NCI-H345 treated with DMSO at 0.1 percent for 48 hours (cell line): ENCODE measurements at regions not wholly inside any gene's neighbourhood (a gene's known extent, or its start where the extent isn't known, plus 50 kb on each side); places are given as distances from the start of the nearest gene placed in this dataset.
"Not testable (repeated sequence)": the region's sequence is repeated elsewhere in the genome, so short reads cannot be mapped to it uniquely, and the experiment has no call there.

Source experiments
- DNase-seq: peaks from one replicate; lab custom pipeline; 2025; ENCODE audit not compliant: unreplicated experiment; lab: John Stamatoyannopoulos, UW

- no peak for DNase-seq
Measured at GRCh38 chr1:61581251-61581650, 143.7 kb downstream of the TM2D1 start.

DNA sequence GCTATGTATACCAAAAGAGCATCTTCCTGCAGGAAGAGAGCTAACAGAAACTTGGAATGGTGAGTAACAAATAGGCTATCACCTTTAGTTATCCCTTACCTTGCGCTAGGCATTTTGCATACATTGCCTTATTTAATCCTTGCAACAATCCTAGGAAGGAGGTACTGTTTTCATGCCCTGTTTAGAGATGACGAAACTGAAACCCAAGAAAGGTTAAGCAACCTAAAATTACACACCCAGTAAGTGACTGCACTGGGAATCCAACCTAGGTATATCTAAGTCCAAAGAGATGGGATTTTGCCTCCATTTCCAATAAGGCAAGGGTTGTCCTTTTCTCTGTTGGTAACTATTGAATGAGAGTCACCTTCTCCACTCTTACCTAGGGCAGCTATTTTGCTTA is 144.5 kb downstream of the TM2D1 start:
- no peak for DNase-seq

DNA sequence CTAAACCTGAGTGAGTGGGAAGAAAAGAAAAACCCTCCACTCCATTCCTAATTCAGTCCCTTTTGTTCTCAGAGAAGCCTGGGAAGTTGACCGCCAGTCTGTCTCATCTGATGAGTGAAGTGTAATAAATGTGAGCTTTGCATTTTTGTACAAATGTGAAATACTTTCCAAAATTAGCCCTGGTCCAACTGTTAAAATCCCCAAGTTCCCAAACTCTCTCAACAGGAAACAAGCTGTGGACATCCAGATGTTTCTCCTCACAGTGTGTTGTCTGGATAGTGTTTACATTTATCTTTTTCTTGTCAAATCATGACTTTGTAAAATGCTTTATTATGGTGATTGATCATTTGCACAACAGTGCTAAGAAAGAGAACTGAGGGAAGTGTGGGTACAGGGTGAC is 145.1 kb downstream of the TM2D1 start:
- DNase-seq = no peak

GRCh38 chr1:61572046-61572445 is 152.9 kb downstream of the TM2D1 start:
- DNase-seq = no peak

DNA sequence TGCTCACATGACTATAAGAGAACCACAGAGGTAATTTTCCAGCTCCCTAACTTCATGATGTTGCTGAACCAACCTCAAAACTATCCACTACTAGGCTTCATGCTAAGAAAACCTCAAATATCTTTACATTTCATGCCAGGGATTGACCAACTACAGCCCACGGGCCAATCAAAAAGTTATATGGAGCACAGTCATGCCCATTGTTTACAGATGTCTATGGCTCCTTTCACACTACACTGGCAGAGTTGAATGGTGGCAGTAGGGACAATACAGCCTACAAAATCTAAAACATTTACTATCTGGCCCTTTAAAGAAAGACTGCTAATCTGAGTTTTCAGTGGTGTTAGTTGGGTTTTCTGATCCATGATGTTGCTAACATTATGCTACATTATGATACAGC is 154.8 kb downstream of the TM2D1 start:
- no peak for DNase-seq

DNA sequence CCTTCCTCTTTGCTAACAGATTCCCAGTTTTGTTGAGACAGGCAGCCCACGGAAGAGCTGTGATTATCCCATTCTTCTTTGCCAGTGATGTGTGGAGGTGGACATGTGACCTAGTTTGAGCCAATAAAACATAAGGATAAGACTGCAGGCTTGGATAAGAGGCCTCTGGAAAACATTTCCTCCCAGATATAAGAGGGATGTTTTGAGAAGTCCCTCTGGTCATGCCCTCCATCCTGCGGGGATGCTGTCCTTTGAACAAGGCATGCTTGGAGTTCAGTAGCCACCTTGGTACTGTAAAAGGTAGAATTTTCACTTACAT is 155.7 kb downstream of the TM2D1 start:
- DNase-seq = peak; percentile 49

- DNase-seq = peak; percentile 39
Measured at GRCh38 chr1:61568460-61569302, 156.3 kb downstream of the TM2D1 start.

- DNase-seq = no peak
Measured at GRCh38 chr1:61566177-61566576, 158.8 kb downstream of the TM2D1 start.

- DNase-seq = no peak
Measured at GRCh38 chr1:61563611-61564010, 161.3 kb downstream of the TM2D1 start.

DNA sequence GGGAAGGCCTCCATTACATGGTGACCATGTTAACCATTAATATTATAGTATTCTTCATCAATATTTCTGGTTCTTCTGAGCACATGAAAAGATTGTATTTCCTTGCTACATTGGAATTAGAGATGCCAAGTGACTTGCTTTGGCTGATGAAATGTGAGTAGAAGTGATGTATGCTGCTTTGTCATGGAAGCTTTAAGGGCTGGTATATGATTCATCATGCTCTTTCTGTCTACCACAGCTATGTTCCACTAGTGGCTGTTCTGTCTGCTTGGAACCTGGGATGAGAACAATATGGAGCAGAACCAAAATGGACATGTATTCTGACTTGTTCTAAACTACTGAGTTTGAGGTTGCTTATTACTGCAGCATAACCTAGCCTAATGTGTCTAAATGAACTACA is 163.3 kb downstream of the TM2D1 start:
- DNase-seq = no peak

- DNase-seq = no peak
Measured at GRCh38 chr1:61560385-61560784, 164.6 kb downstream of the TM2D1 start.

- DNase-seq = no peak
Measured at GRCh38 chr1:61556631-61557030, 168.3 kb downstream of the TM2D1 start.

DNA sequence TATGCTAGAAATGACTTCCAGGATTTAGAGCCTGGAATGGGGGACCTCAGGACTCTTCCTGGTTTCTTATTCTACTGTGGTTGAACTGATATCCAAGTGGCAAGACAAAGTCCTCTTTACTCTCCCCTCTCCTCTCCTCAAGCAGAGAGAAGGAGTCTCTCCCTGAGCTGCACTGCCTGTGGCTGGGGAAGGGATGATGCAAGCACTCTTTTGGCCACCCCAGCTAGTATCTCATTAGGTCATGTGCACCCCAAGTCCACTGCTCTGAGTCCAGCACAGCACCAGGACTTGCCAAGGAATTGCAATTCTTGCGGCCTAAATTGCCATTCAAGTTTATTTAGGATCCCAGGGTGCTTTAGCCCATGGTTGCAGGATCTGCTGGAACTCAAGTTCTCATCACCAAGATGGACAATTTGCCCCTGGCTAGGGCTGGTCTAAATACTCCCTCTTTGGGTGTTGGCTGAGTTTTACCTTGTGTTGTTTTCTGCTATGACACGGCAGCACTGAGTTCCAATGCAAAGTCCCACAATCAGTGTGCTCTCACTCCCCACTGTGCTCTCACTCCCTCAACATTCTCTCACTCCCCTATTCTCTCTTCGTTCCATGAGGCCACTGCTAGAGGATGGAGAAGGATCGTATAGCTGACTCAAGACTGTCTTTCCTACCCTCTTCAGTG is 172.2 kb downstream of the TM2D1 start:
- no peak for DNase-seq

DNA sequence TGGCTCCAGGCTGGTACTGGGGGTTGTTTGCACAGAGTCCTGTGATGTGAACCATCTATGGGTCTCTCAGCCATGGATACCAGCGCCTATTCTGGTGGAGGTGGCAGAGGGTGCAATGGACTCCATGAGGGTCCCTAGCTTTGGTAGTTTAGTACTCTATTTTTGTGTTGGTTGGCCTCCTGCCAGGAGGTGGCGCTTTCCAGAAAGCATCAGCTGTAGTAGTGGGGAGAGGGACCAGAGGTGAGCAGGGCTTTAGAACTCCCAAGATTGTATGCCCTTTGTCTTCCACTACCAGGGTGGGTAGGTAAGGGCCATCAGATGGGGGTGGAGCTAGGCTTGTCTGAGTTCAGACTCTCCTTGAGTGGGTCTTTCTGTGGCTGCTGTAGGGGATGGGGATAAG is 177.6 kb downstream of the TM2D1 start:
- not testable (repeated sequence) for DNase-seq

DNA sequence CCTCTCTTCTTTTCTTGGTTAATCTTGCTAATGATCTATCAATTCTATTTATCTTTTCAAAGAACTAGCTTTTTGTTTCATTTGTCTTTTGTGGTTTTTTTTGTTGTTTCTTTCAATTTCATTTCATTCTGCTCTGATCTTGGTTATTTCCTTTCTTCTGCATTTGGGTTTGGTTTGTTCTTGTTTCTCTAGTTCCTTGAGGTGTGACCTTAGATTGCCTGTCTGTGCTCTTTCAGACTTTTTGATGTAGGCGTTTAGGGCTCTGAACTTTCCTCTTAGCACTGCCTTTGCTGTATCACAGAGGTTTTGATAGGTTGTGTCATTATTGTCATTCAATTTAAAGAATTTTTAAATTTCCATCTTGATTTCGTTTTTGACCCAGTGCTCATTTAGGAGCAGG is 180.1 kb downstream of the TM2D1 start:
- DNase-seq = not testable (repeated sequence)

GRCh38 chr1:61543498-61543897 is 181.4 kb downstream of the TM2D1 start:
- not testable (repeated sequence) for DNase-seq

GRCh38 chr1:61539720-61540462 is 185.1 kb downstream of the TM2D1 start:
- DNase-seq = no peak

- no peak for DNase-seq
Measured at GRCh38 chr1:61538228-61538627, 186.7 kb downstream of the TM2D1 start.

GRCh38 chr1:61536174-61537108 is 188.5 kb downstream of the TM2D1 start:
- DNase-seq = no peak

- no peak for DNase-seq
Measured at GRCh38 chr1:61534847-61535246, 190.1 kb downstream of the TM2D1 start.

DNA sequence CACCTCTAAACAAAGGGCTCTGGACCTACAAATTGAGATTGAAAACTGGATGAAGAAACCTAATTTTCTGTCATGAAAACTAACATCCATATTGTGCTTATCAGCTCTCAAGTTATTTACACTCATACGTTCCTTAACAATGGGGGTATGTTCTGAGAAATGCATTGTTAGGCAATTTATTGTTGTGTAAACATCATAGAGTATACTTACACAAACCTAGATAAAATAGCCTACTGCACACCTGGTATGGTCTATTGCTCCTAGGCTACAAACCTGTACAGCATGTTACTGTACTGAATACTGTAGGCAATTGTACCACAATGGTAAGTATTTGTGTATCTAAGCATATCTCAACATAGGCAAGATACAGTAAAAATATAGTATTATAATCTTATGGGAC is 191.4 kb downstream of the TM2D1 start:
- DNase-seq = no peak
